ENCODE measurements at regions not wholly inside any gene's neighbourhood (a gene's known extent, or its start where the extent isn't known, plus 50 kb on each side); places are given as distances from the start of the nearest gene placed in this dataset.

- no peak for TF ChIP-seq CTCF (IDR thresholded peaks at IDR 0.05; ENCODE audit: low read depth, low read length)
- no peak for TF ChIP-seq POLR2A (IDR thresholded peaks at IDR 0.05; ENCODE audit: extremely low read depth, insufficient read length)
- no peak for TF ChIP-seq MAX (IDR thresholded peaks at IDR 0.05; ENCODE audit: low read depth, low read length)
- no peak for TF ChIP-seq MYC (IDR thresholded peaks at IDR 0.05; ENCODE audit: low read depth, low read length)
These were observed 99.4 kb downstream of the TEX35 start for GRCh38 chr1:178612261-178612660.

All from NB4 (cell line).